ENCODE measurements at regions not wholly inside any gene's neighbourhood (a gene's known extent, or its start where the extent isn't known, plus 50 kb on each side); places are given as distances from the start of the nearest gene placed in this dataset.
"Not testable (repeated sequence)": the region's sequence is repeated elsewhere in the genome, so short reads cannot be mapped to it uniquely, and the experiment has no call there.

DNA sequence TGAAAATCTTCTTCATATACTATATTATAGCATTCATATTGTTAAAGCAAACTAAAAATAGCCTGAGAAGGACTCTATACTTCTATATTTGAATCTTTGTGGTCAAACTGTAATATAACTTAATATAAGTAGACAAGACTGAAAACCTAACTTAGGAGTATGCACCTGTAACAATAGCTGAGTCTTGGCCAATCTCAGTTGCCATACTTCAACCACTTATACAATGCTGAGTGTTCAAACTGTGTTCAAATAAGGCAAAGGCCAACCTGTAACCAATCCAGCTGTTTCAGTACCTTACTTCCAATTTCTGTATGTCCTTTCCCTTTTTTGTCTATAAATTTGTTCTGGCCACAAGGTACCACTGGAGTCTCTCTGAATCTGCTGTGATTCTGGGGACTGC is 1360.8 kb upstream of the CDH9 start:
- Histone ChIP-seq H3K36me3 (no peaks in the 10 kb centered on the region), H3K27me3 (no peaks in the 10 kb centered on the region), H3K4me1 (peaks cover 0 to 7% (median 0%) of the 10 kb centered on the region in 4 donors), H3K27ac (replicated peaks in 1 of 4) (no peak overlapping the region), H3K4me3 (no peak overlapping the region), H3K9me3 (no peaks in the 10 kb centered on the region)
- DNase-seq (ENCODE audit: extremely low spot score), result no peak
- TF ChIP-seq CTCF (IDR thresholded peaks at IDR 0.05) (no peak), POLR2A (IDR thresholded peaks at IDR 0.05; ENCODE audit: low read depth) (no peak), POLR2AphosphoS5 (IDR thresholded peaks at IDR 0.05) (no peak), EP300 (IDR thresholded peaks at IDR 0.05) (no peak)
- intact Hi-C loops (cut with DNase I), result no loop called here

DNA sequence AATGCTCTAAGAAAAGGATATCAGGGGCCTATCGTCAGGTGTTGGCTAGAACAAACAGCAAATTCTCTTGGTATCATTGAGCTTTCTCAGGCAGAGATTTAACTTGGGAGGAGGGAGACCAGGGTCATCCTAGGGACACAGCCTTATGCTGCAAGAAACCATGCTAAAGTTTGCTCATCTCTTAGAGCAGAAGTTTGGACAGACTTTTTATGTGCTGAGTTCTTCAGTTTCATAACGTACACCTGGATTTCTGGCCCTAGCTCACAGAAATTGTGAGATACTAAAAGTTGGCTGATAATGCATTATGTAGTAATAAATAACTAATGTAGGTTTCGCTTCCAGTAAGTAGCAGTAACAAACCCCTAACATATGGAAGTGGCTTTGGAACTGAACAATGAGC is 1359.8 kb upstream of the CDH9 start:
- intact Hi-C loops (cut with DNase I), result no loop called here
- H3K4me1 ChIP-seq, result peaks cover 0 to 7% (median 0%) of the 10 kb centered on the region in 4 donors
- H3K27me3 ChIP-seq, result no peaks in the 10 kb centered on the region
- DNase-seq (ENCODE audit: extremely low spot score), result no peak
- H3K27ac ChIP-seq (replicated peaks in 1 of 4), result no peak overlapping the region
- H3K9me3 ChIP-seq, result no peaks in the 10 kb centered on the region
- no peak overlapping the region for H3K4me3 ChIP-seq
- TF ChIP-seq POLR2A (IDR thresholded peaks at IDR 0.05; ENCODE audit: low read depth) (no peak), EP300 (IDR thresholded peaks at IDR 0.05) (no peak), CTCF (IDR thresholded peaks at IDR 0.05) (no peak), POLR2AphosphoS5 (IDR thresholded peaks at IDR 0.05) (no peak)
- H3K36me3 ChIP-seq, result no peaks in the 10 kb centered on the region
- WGBS, result 62% methylated on average over 3 of the region's 3 CpGs

DNA sequence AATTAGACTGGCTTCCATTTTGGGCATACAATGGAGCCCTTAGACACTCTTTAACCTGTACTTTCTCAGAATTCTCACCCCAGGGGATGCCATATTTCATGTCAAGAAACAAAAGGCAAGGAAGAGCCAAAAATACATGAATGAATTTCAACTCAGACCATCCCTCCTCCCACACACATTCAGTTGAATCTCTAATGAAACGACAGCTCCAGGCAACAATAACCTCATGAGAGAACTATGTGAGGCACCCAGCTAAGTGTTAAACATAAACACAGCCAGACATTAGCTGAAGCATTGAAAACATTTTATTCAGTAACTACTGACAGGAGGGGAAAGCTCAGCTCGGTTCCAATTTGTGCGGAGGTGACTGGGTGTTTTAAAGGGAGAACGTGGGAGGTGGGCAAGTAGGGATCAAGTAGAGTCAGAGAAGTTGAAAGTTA is 1359.1 kb upstream of the CDH9 start:
- TF ChIP-seq POLR2AphosphoS5 (IDR thresholded peaks at IDR 0.05) (no peak), POLR2A (IDR thresholded peaks at IDR 0.05; ENCODE audit: low read depth) (no peak), CTCF (IDR thresholded peaks at IDR 0.05) (no peak), EP300 (IDR thresholded peaks at IDR 0.05) (no peak)
- DNase-seq (ENCODE audit: extremely low spot score), result no peak
- Histone ChIP-seq H3K4me1 (peaks cover 0 to 7% (median 0%) of the 10 kb centered on the region in 4 donors), H3K27ac (replicated peaks in 1 of 4) (no peak overlapping the region), H3K27me3 (no peaks in the 10 kb centered on the region), H3K9me3 (no peaks in the 10 kb centered on the region), H3K4me3 (no peak overlapping the region), H3K36me3 (no peaks in the 10 kb centered on the region)
- WGBS, result 13% methylated on average over 4 of the region's 4 CpGs
- intact Hi-C loops (cut with DNase I), result no loop called here

DNA sequence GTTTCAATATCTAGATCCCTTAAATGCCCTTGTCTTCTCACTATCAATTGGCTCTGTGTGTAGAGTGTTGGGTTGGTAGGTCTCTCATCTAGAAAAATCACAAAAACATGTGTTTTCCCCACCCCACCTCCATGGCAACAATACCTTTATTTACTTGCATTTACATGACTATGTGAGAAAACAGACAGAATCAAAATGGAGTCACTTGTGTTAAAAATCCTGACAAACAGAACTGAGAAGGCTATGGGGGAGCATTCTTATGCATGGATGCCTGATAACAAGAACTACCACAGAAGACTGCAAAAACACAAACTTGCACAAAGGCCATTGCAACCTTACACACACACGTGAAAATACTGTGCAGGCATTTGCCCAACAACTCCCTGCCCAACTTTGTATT is 1352.9 kb upstream of the CDH9 start:
- Histone ChIP-seq H3K4me3 (no peak overlapping the region), H3K27ac (replicated peaks in 1 of 4) (no peak overlapping the region), H3K9me3 (no peaks in the 10 kb centered on the region), H3K4me1 (no peaks in the 10 kb centered on the region), H3K36me3 (no peaks in the 10 kb centered on the region), H3K27me3 (no peaks in the 10 kb centered on the region)
- no peak for TF ChIP-seq POLR2A (IDR thresholded peaks at IDR 0.05; ENCODE audit: low read depth)
- TF ChIP-seq CTCF (IDR thresholded peaks at IDR 0.05), result no peak
- TF ChIP-seq POLR2AphosphoS5 (IDR thresholded peaks at IDR 0.05), result no peak
- TF ChIP-seq EP300 (IDR thresholded peaks at IDR 0.05), result no peak
- DNase-seq (ENCODE audit: extremely low spot score), result no peak
- intact Hi-C loops (cut with DNase I), result no loop called here
- WGBS, result 75% methylated on average over 1 of the region's 1 CpG

DNA sequence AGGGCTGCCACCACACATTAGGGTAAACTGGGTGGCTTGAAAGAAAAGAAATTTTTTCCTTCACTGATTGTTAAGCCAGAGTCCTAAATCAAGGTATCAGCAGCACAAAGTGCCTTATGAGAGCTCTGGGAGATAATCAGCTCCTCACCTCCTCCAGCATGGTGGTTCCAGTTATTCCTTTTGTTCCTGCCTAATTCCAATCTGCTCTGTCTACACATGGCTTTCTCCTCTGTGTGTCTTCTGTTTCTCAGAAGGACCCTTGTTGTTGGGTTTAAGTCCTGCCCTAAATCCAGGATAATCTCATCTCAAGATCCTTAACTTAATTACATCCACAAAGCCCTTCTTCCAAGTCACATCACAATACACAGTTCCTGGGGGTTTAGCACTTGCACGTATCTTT is 1352.0 kb upstream of the CDH9 start:
- Histone ChIP-seq H3K9me3 (no peaks in the 10 kb centered on the region), H3K36me3 (no peaks in the 10 kb centered on the region), H3K27me3 (no peaks in the 10 kb centered on the region), H3K27ac (replicated peaks in 1 of 4) (no peak overlapping the region), H3K4me1 (no peaks in the 10 kb centered on the region), H3K4me3 (no peak overlapping the region)
- 58% methylated on average over 1 of the region's 1 CpG for WGBS
- TF ChIP-seq CTCF (IDR thresholded peaks at IDR 0.05) (no peak), POLR2AphosphoS5 (IDR thresholded peaks at IDR 0.05) (no peak), POLR2A (IDR thresholded peaks at IDR 0.05; ENCODE audit: low read depth) (no peak), EP300 (IDR thresholded peaks at IDR 0.05) (no peak)
- DNase-seq (ENCODE audit: extremely low spot score), result no peak
- intact Hi-C loops (cut with DNase I), result no loop called here

DNA sequence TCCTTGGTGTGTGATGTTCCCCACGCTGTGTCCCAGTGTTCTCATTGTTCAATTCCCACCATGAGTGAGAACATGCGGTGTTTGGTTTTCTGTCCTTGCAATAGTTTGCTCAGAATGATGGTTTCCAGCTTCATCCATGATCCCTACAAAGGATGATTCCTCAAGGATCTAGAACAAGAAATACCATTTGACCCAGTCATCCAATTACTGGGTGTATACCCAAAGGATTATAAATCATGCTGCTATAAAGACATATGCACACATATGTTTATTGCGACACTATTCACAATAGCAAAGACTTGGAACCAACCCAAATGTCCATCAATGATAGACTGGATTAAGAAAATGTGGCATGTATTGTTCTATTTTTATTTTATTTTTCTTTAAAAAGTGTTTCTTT is 1351.3 kb upstream of the CDH9 start:
- H3K9me3 ChIP-seq; intact Hi-C loops (cut with DNase I); H3K27me3 ChIP-seq; H3K4me3 ChIP-seq; H3K36me3 ChIP-seq; DNase-seq (ENCODE audit: extremely low spot score); H3K27ac ChIP-seq (replicated peaks in 1 of 4); H3K4me1 ChIP-seq: not testable (repeated sequence)
- 91% methylated on average over 3 of the region's 3 CpGs for WGBS
